Erythroblast (primary cell): ENCODE measurements at regions not wholly inside any gene's neighbourhood (a gene's known extent, or its start where the extent isn't known, plus 50 kb on each side); places are given as distances from the start of the nearest gene placed in this dataset.
"Not testable (repeated sequence)": the region's sequence is repeated elsewhere in the genome, so short reads cannot be mapped to it uniquely, and the experiment has no call there.

ENCODE experiments used
- DNase-seq, 2 experiments: peaks; one replicate each; lab custom pipeline; 2025; lab: John Stamatoyannopoulos, UW
- GATA1 ChIP-seq: IDR thresholded peaks from 2 replicates; pipeline ENCODE4 v1.6.1; 2011; ENCODE audit warnings: low read depth, mild to moderate bottlenecking, control low read depth, low read length, moderate library complexity
- POLR2A ChIP-seq: IDR thresholded peaks from 2 replicates; pipeline ENCODE4 v1.6.1; 2011; ENCODE audit warnings: mild to moderate bottlenecking, low read length

- no peak for TF ChIP-seq POLR2A
- no peak for TF ChIP-seq GATA1
- peak in 1 of 2 experiments; percentile 31 for DNase-seq
Measured at GRCh38 chr22:27312966-27313855, 488.3 kb downstream of the MN1 start.

GRCh38 chr22:27314276-27314807 lies 487.2 kb downstream of the MN1 start:
- peak; percentile 90 to 98 for DNase-seq
- TF ChIP-seq GATA1 (no peak), POLR2A (no peak)

- DNase-seq, result no peak
- TF ChIP-seq POLR2A, result no peak
- no peak for TF ChIP-seq GATA1
Measured at GRCh38 chr22:27315833-27316232, 485.7 kb downstream of the MN1 start.

GRCh38 chr22:27317096-27317495 lies 484.5 kb downstream of the MN1 start:
- TF ChIP-seq POLR2A (no peak), GATA1 (no peak)
- DNase-seq, result peak in 1 of 2 experiments; percentile 14

GRCh38 chr22:27317971-27318428 lies 483.6 kb downstream of the MN1 start:
- no peak for DNase-seq

GRCh38 chr22:27318516-27318915 lies 483.0 kb downstream of the MN1 start:
- DNase-seq, result peak; percentile 21 to 40
- TF ChIP-seq GATA1 (no peak), POLR2A (no peak)

More at GRCh38 chr22:27317971-27318428, 483.6 kb downstream of the MN1 start:
- TF ChIP-seq POLR2A (no peak), GATA1 (no peak)

- no peak for DNase-seq
- no peak for TF ChIP-seq POLR2A
- TF ChIP-seq GATA1, result no peak
Measured at GRCh38 chr22:27323661-27324060, 477.9 kb downstream of the MN1 start.

GRCh38 chr22:27324908-27325307 lies 476.6 kb downstream of the MN1 start:
- DNase-seq, result not testable (repeated sequence)

GRCh38 chr22:27327497-27327896 lies 474.1 kb downstream of the MN1 start:
- TF ChIP-seq GATA1 (no peak), POLR2A (no peak)
- no peak for DNase-seq

GRCh38 chr22:27327981-27328721 lies 473.4 kb downstream of the MN1 start:
- peak; percentile 7 to 40 for DNase-seq

GRCh38 chr22:27329131-27329850 lies 472.3 kb downstream of the MN1 start:
- no peak for DNase-seq
- TF ChIP-seq GATA1 (no peak), POLR2A (no peak)

More at GRCh38 chr22:27327981-27328721, 473.4 kb downstream of the MN1 start:
- TF ChIP-seq POLR2A (no peak), GATA1 (no peak)

GRCh38 chr22:27329966-27330645 lies 471.4 kb downstream of the MN1 start:
- TF ChIP-seq POLR2A, result no peak
- no peak for TF ChIP-seq GATA1
- DNase-seq, result no peak
